ENCODE measurements at regions not wholly inside any gene's neighbourhood (a gene's known extent, or its start where the extent isn't known, plus 50 kb on each side); places are given as distances from the start of the nearest gene placed in this dataset.

DNA sequence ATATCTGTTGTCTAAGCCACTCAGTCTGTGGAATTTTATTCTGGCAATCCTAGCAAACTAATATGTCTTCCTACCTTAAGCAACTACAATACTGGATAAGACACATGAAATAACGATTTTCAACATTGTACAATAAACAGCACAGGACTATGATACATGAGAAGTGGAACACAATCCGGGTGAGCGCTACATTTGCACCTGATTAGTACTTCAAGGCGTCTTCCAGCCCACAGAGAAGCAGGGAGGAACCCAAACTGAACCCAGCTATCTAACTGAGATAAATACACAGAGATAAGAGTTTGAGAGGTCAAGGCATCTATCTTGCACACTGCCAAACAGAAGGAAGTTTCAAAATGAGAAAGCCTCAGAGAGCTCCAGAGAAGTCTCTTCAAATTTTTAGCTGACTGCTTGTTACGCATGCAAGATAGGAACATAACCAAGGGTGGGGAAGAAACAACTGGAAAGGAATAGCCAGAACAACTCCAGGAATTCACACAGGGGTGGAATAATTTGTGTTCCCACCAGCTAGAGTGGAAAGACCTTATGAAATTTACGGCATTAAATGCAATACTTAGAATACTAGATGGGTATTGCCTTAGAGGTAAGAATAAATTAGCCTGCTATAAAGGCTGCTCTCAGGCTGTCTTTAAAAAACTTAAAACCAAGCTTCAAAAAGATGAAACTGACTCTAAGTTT, 481.8 kb downstream of the MTRR start:
- no peak for DNase-seq (ENCODE audit: low read depth)
- TF ChIP-seq CTCF (IDR thresholded peaks at IDR 0.05; ENCODE audit: control insufficient read depth, insufficient read depth, low read depth, low read length, missing control alignments), result no peak
- H3K4me3 ChIP-seq (ENCODE audit: control insufficient read depth, low read depth, low read length), result no peak overlapping the region

DNA sequence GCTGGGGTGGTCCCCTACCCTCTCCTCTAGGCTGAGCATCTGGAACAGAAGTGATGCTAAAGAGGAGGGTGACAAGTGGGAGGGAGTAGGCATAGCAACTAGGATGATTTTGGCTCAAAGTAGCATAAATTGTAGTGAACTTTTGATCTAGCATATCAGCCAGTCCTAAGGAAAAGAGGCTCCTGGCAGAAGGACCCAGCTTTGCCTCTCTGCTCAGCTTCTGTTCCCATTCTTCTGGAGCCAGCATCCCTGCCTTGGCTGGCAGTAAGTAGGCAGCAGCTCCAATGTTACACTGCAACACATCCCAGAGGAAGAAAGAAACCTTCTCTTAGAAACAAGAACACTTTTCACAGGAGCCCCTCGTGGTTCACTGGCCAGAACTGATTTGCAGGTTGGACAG, 487.0 kb downstream of the MTRR start:
- no peak overlapping the region for H3K4me3 ChIP-seq (ENCODE audit: control insufficient read depth, low read depth, low read length)
- no peak for DNase-seq (ENCODE audit: low read depth)
- TF ChIP-seq CTCF (IDR thresholded peaks at IDR 0.05; ENCODE audit: control insufficient read depth, insufficient read depth, low read depth, low read length, missing control alignments), result no peak

GRCh38 chr5:8360012-8360411, 491.1 kb downstream of the MTRR start:
- no peak overlapping the region for H3K4me3 ChIP-seq (ENCODE audit: control insufficient read depth, low read depth, low read length)
- DNase-seq (ENCODE audit: low read depth), result no peak
- no peak for TF ChIP-seq CTCF (IDR thresholded peaks at IDR 0.05; ENCODE audit: control insufficient read depth, insufficient read depth, low read depth, low read length, missing control alignments)

DNA sequence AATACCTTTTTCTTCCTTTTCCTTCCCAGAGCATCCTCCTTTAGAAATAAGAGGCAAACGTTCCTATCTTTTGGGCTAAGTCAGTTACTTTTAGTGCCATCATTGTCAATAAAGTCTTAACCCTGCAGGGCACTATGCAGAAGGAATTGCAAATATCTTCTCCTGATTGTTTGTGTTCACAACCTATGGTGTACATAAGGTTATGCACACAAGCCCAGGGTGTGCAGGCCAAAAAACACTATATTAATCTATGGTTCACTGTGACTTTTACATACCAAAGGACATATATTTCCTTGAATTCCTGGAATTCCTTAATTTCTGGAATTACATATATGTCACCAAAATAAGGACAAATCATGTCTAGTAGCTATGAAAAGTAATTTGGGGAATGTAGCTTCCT, 493.5 kb downstream of the MTRR start:
- no peak for DNase-seq (ENCODE audit: low read depth)
- TF ChIP-seq CTCF (IDR thresholded peaks at IDR 0.05; ENCODE audit: control insufficient read depth, insufficient read depth, low read depth, low read length, missing control alignments), result no peak
- H3K4me3 ChIP-seq (ENCODE audit: control insufficient read depth, low read depth, low read length), result no peak overlapping the region

GRCh38 chr5:8363138-8363537, 494.2 kb downstream of the MTRR start:
- DNase-seq (ENCODE audit: low read depth), result no peak
- TF ChIP-seq CTCF (IDR thresholded peaks at IDR 0.05; ENCODE audit: control insufficient read depth, insufficient read depth, low read depth, low read length, missing control alignments), result no peak
- no peak overlapping the region for H3K4me3 ChIP-seq (ENCODE audit: control insufficient read depth, low read depth, low read length)

DNA sequence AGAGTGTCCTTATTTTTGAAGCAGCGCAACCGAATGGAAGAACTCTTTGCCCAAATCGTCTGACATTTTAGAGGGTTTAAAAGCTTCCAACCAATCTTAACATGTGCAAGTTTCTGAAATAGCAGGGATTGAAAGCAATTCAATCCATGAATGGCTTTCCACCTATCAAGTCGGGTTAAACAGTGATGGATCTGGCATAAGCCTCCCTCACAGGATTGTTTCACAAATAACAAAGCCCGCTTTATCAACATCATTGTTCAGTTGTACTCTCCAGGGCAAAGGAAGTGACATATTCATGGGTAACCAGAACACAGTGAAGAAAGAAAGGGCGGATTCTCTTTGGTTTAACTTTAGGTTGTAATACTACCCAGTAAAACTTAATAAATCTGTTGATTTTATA, 497.3 kb downstream of the MTRR start:
- no peak overlapping the region for H3K4me3 ChIP-seq (ENCODE audit: control insufficient read depth, low read depth, low read length)
- no peak for DNase-seq (ENCODE audit: low read depth)
- no peak for TF ChIP-seq CTCF (IDR thresholded peaks at IDR 0.05; ENCODE audit: control insufficient read depth, insufficient read depth, low read depth, low read length, missing control alignments)
